Psoas muscle (tissue), 7 donors: ENCODE measurements at regions not wholly inside any gene's neighbourhood (a gene's known extent, or its start where the extent isn't known, plus 50 kb on each side); places are given as distances from the start of the nearest gene placed in this dataset.

ENCODE experiments used
- ATAC-seq, 4 donors: fragments of 200-7000 bp; cut with Tn5 transposase; one replicate each; pipeline ENCODE4 v1.9.1; 2020; ENCODE audit warnings: moderate library complexity in 3 of 4, mild to moderate bottlenecking in 2 of 4
- DNase-seq, 2 donors: peaks; one replicate each; pipeline ENCODE4 v3.0.0-alpha.2; 2020
- H3K27ac ChIP-seq: fragments of 200-600 bp; one replicate; pipeline ENCODE4 v1.8.0; 2022
- H3K27me3 ChIP-seq, 3 donors: fragments of 200-600 bp in 1 of 3; one replicate each; pipeline versions ENCODE4 v1.6.1 to v1.8.0; 2013 to 2022; ENCODE audit warnings: low read length in 2 of 3, mild to moderate bottlenecking in 2 of 3, moderate library complexity in 1 of 3; ENCODE audit not compliant: insufficient read depth in 3 of 3
- H3K36me3 ChIP-seq, 2 donors: fragments of 200-600 bp in 1 of 2; one replicate each; pipeline versions ENCODE4 v1.6.1 to v1.8.0; 2013 to 2022; ENCODE audit warnings: low read depth in 1 of 2, mild to moderate bottlenecking in 1 of 2, moderate library complexity in 1 of 2; ENCODE audit not compliant: insufficient read depth in 1 of 2
- H3K4me1 ChIP-seq: fragments of 200-600 bp; one replicate; pipeline ENCODE4 v1.8.0; 2022
- H3K4me3 ChIP-seq: fragments of 200-600 bp; one replicate; pipeline ENCODE4 v1.8.0; 2022; ENCODE audit warnings: mild to moderate bottlenecking
- H3K9me3 ChIP-seq: fragments of 200-600 bp; one replicate; pipeline ENCODE4 v1.8.0; 2022
- CTCF ChIP-seq: fragments of 200-600 bp; IDR thresholded peaks from one replicate; pipeline ENCODE4 v1.8.0; 2022; ENCODE audit warnings: antibody characterized with exemption
- WGBS, 3 donors: extraction: QIAGEN DNeasy Blood & Tissue Kit; methylation state at CpG; one replicate each; pipeline versions ENCODE4 v1.1.6 to v1.1.7; 2013; 5-methylcytosine and 5-hydroxymethylcytosine counted together
- intact Hi-C, 2 donors: fragments of 100-400 bp; cut with DNase I; formaldehyde crosslinking; loops; one replicate each; pipeline versions ENCODE4 v1.11.0 to v1.14.2; 2022
- donor health status: healthy with polysubstance abuse.
- donor health status: DM: no; HTN: no; CAD: no; lungs with moderate emphysema.
- donor health status: Bipolar disorder and iron deficiency.
- donor health status: healthy.
- donor health status: DM: yes; HTN: yes; CAD: no.
- donor health status: DM: no; HTN: no; CAD: no.
- donor health status: DM: yes; HTN: yes; CAD: no.

- no peaks in the 10 kb centered on the region for H3K27me3 ChIP-seq
- DNase-seq (no peak), ATAC-seq (no peak)
- H3K9me3 ChIP-seq, result peaks cover 13% of the 10 kb centered on the region
- TF ChIP-seq CTCF, result no peak
- intact Hi-C loops, result no loop called here
- H3K27ac ChIP-seq, result no peak overlapping the region
- H3K4me1 ChIP-seq, result no peaks in the 10 kb centered on the region
- WGBS, 3 donors, result 65 to 70% (median 69%) methylated on average over 24 of the region's 24 CpGs
- no peaks in the 10 kb centered on the region for H3K36me3 ChIP-seq
- H3K4me3 ChIP-seq, result no peak overlapping the region
These were observed 391.7 kb upstream of the SALL3 start for GRCh38 chr18:78587626-78588600.

- WGBS, 3 donors, result 77 to 81% (median 78%) methylated on average over 9 of the region's 9 CpGs
- H3K4me1 ChIP-seq, result no peaks in the 10 kb centered on the region
- no peak overlapping the region for H3K4me3 ChIP-seq
- H3K27ac ChIP-seq, result no peak overlapping the region
- H3K9me3 ChIP-seq, result peaks cover 19% of the 10 kb centered on the region
- intact Hi-C loops, result no loop called here
- no peaks in the 10 kb centered on the region for H3K27me3 ChIP-seq
- no peak for TF ChIP-seq CTCF
- no peak for ATAC-seq
- no peak for DNase-seq
- no peaks in the 10 kb centered on the region for H3K36me3 ChIP-seq
These were observed 389.6 kb upstream of the SALL3 start for GRCh38 chr18:78589916-78590437.

- WGBS, 3 donors, result 68 to 79% (median 71%) methylated on average over 4 of the region's 4 CpGs
- no peaks in the 10 kb centered on the region for H3K27me3 ChIP-seq
- DNase-seq, result no peak
- peaks cover 19% of the 10 kb centered on the region for H3K9me3 ChIP-seq
- H3K27ac ChIP-seq, result no peak overlapping the region
- H3K4me1 ChIP-seq, result no peaks in the 10 kb centered on the region
- TF ChIP-seq CTCF, result no peak
- ATAC-seq, result no peak
- intact Hi-C loops, result no loop called here
- H3K36me3 ChIP-seq, result no peaks in the 10 kb centered on the region
- no peak overlapping the region for H3K4me3 ChIP-seq
These were observed 384.2 kb upstream of the SALL3 start for GRCh38 chr18:78595453-78595852.

GRCh38 chr18:78595924-78596573, 383.6 kb upstream of the SALL3 start:
- Histone ChIP-seq H3K9me3 (peaks cover 16% of the 10 kb centered on the region), H3K36me3 (no peaks in the 10 kb centered on the region), H3K27ac (no peak overlapping the region), H3K4me3 (no peak overlapping the region), H3K27me3 (no peaks in the 10 kb centered on the region), H3K4me1 (no peaks in the 10 kb centered on the region)
- no peak for DNase-seq
- 74 to 80% (median 76%) methylated on average over 9 of the region's 9 CpGs for WGBS, 3 donors
- intact Hi-C loops, result no loop called here
- ATAC-seq, result no peak
- TF ChIP-seq CTCF, result no peak
